HG02759 (cell line): ENCODE measurements at regions not wholly inside any gene's neighbourhood (a gene's known extent, or its start where the extent isn't known, plus 50 kb on each side); places are given as distances from the start of the nearest gene placed in this dataset.
"Not testable (repeated sequence)": the region's sequence is repeated elsewhere in the genome, so short reads cannot be mapped to it uniquely, and the experiment has no call there.

ENCODE experiments used
- ATAC-seq: cut with Tn5 transposase; IDR thresholded peaks from one replicate; pipeline ENCODE4 v1.9.1; 2021; ENCODE audit warnings: mild to moderate bottlenecking, moderate library complexity; ENCODE audit not compliant: unreplicated experiment

GRCh38 chr12:126390969-126391566 is 1325.8 kb downstream of the AACS start:
- ATAC-seq = no peak

GRCh38 chr12:126396536-126396935 is 1331.3 kb downstream of the AACS start:
- ATAC-seq = no peak

- no peak for ATAC-seq
These were observed 1331.9 kb downstream of the AACS start for GRCh38 chr12:126397071-126397581.

GRCh38 chr12:126397660-126398059 is 1332.4 kb downstream of the AACS start:
- no peak for ATAC-seq

GRCh38 chr12:126400831-126401230 is 1335.6 kb downstream of the AACS start:
- no peak for ATAC-seq

GRCh38 chr12:126404293-126404881 is 1339.2 kb downstream of the AACS start:
- ATAC-seq = no peak

- no peak for ATAC-seq
These were observed 1353.2 kb downstream of the AACS start for GRCh38 chr12:126418400-126418799.

- ATAC-seq = no peak
These were observed 1353.9 kb downstream of the AACS start for GRCh38 chr12:126419131-126419530.

GRCh38 chr12:126424696-126425095 is 1359.5 kb downstream of the AACS start:
- ATAC-seq = no peak

GRCh38 chr12:126425264-126425663 is 1360.0 kb downstream of the AACS start:
- ATAC-seq = no peak

GRCh38 chr12:126428769-126429168 is 1363.5 kb downstream of the AACS start:
- ATAC-seq = no peak

- ATAC-seq = no peak
These were observed 1365.7 kb downstream of the AACS start for GRCh38 chr12:126430921-126431320.

GRCh38 chr12:126431767-126432166 is 1366.5 kb downstream of the AACS start:
- ATAC-seq = no peak

GRCh38 chr12:126432780-126433179 is 1367.5 kb downstream of the AACS start:
- ATAC-seq = no peak

GRCh38 chr12:126434412-126434985 is 1369.3 kb downstream of the AACS start:
- no peak for ATAC-seq

- no peak for ATAC-seq
These were observed 1370.8 kb downstream of the AACS start for GRCh38 chr12:126436041-126436440.

- no peak for ATAC-seq
These were observed 1372.7 kb downstream of the AACS start for GRCh38 chr12:126437934-126438333.

GRCh38 chr12:126443977-126444376 is 1378.7 kb downstream of the AACS start:
- ATAC-seq = no peak

- ATAC-seq = no peak
These were observed 1382.1 kb downstream of the AACS start for GRCh38 chr12:126447346-126447745.

GRCh38 chr12:126451809-126452208 is 1386.6 kb downstream of the AACS start:
- ATAC-seq = no peak

- ATAC-seq = not testable (repeated sequence)
These were observed 1387.5 kb downstream of the AACS start for GRCh38 chr12:126452686-126453085.

GRCh38 chr12:126454581-126454980 is 1389.3 kb downstream of the AACS start:
- ATAC-seq = no peak
